ENCODE measurements at regions not wholly inside any gene's neighbourhood (a gene's known extent, or its start where the extent isn't known, plus 50 kb on each side); places are given as distances from the start of the nearest gene placed in this dataset.

- H3K4me3 ChIP-seq (ENCODE audit: low read depth, low read length), result no peak overlapping the region
- no peak for DNase-seq (ENCODE audit: low read depth)
- TF ChIP-seq CTCF (IDR thresholded peaks at IDR 0.05; ENCODE audit: low read depth, low read length, missing control alignments), result no peak
These were observed 641.7 kb upstream of the FZD8 start for GRCh38 chr10:36283827-36284226.

- no peak overlapping the region for H3K4me3 ChIP-seq (ENCODE audit: low read depth, low read length)
- DNase-seq (ENCODE audit: low read depth), result no peak
- no peak for TF ChIP-seq CTCF (IDR thresholded peaks at IDR 0.05; ENCODE audit: low read depth, low read length, missing control alignments)
These were observed 639.8 kb upstream of the FZD8 start for GRCh38 chr10:36281831-36282331.

GRCh38 chr10:36280890-36281499, 638.9 kb upstream of the FZD8 start:
- no peak overlapping the region for H3K4me3 ChIP-seq (ENCODE audit: low read depth, low read length)
- no peak for TF ChIP-seq CTCF (IDR thresholded peaks at IDR 0.05; ENCODE audit: low read depth, low read length, missing control alignments)
- DNase-seq (ENCODE audit: low read depth), result no peak

GRCh38 chr10:36280321-36280741, 638.2 kb upstream of the FZD8 start:
- no peak for TF ChIP-seq CTCF (IDR thresholded peaks at IDR 0.05; ENCODE audit: low read depth, low read length, missing control alignments)
- H3K4me3 ChIP-seq (ENCODE audit: low read depth, low read length), result no peak overlapping the region
- DNase-seq (ENCODE audit: low read depth), result no peak

- no peak for DNase-seq (ENCODE audit: low read depth)
- H3K4me3 ChIP-seq (ENCODE audit: low read depth, low read length), result no peak overlapping the region
- no peak for TF ChIP-seq CTCF (IDR thresholded peaks at IDR 0.05; ENCODE audit: low read depth, low read length, missing control alignments)
These were observed 636.1 kb upstream of the FZD8 start for GRCh38 chr10:36278176-36278575.

GRCh38 chr10:36277459-36277858, 635.4 kb upstream of the FZD8 start:
- H3K4me3 ChIP-seq (ENCODE audit: low read depth, low read length), result no peak overlapping the region
- TF ChIP-seq CTCF (IDR thresholded peaks at IDR 0.05; ENCODE audit: low read depth, low read length, missing control alignments), result no peak
- no peak for DNase-seq (ENCODE audit: low read depth)
